Sigmoid colon (tissue), 6 donors: ENCODE measurements at regions not wholly inside any gene's neighbourhood (a gene's known extent, or its start where the extent isn't known, plus 50 kb on each side); places are given as distances from the start of the nearest gene placed in this dataset.

Experiments used
- DNase-seq: peaks from one replicate; pipeline ENCODE4 v3.0.0-alpha.2; 2019
- H3K27ac ChIP-seq, 4 donors: fragments of 200-600 bp; sonication (generic); one replicate each; pipeline ENCODE4 v1.5.1; 2016 to 2019; ENCODE audit warnings: mild to moderate bottlenecking in 1 of 4
- H3K27me3 ChIP-seq, 3 donors: fragments of 200-600 bp; sonication (generic); one replicate each; pipeline ENCODE4 v1.5.1; 2019; ENCODE audit warnings: mild to moderate bottlenecking in 1 of 3
- H3K36me3 ChIP-seq, 4 donors: fragments of 200-600 bp; sonication (generic); one replicate each; pipeline ENCODE4 v1.5.1; 2016 to 2019
- H3K4me1 ChIP-seq, 4 donors: fragments of 200-600 bp; sonication (generic); one replicate each; pipeline ENCODE4 v1.5.1; 2017 to 2019
- H3K4me3 ChIP-seq, 4 donors: fragments of 200-600 bp; sonication (generic); one replicate each; pipeline ENCODE4 v1.5.1; 2017 to 2019; ENCODE audit warnings: mild to moderate bottlenecking in 2 of 4, moderate library complexity in 1 of 4
- H3K9me3 ChIP-seq, 4 donors: fragments of 200-600 bp in 3 of 4; sonication (generic) in 3 of 4; one replicate each; pipeline versions ENCODE4 v1.5.1 to v1.6.1; 2013 to 2019
- CTCF ChIP-seq, 4 experiments: fragments of 450-650 bp in 3 of 4; fragments of 200-600 bp in 1 of 4; IDR thresholded peaks; one replicate each; pipeline ENCODE4 v1.5.1; 2016 to 2019; ENCODE audit warnings: antibody characterized with exemption in 4 of 4, mild to moderate bottlenecking in 3 of 4, moderate library complexity in 2 of 4
- EP300 ChIP-seq, 4 donors: sonication (generic); formaldehyde crosslinking; IDR thresholded peaks; one replicate each; pipeline ENCODE4 v1.6.1; 2017; ENCODE audit warnings: antibody characterized with exemption in 4 of 4
- POLR2A ChIP-seq, 2 donors: fragments of 450-650 bp; IDR thresholded peaks; one replicate each; pipeline ENCODE4 v1.6.1; 2016; ENCODE audit warnings: antibody characterized with exemption in 2 of 2, mild to moderate bottlenecking in 2 of 2, moderate library complexity in 2 of 2
- POLR2AphosphoS5 ChIP-seq, 4 donors: sonication (generic); formaldehyde crosslinking; IDR thresholded peaks; one replicate each; pipeline ENCODE4 v1.6.1; 2017; ENCODE audit warnings: antibody characterized with exemption in 4 of 4
- WGBS, 2 donors: extraction: QIAGEN DNeasy Blood & Tissue Kit; methylation state at CpG; one replicate each; pipeline ENCODE4 v1.1.7; 2013; 5-methylcytosine and 5-hydroxymethylcytosine counted together
- intact Hi-C: fragments of 100-400 bp; cut with DNase I; formaldehyde crosslinking; loops from one replicate; pipeline ENCODE4 v1.15.1; 2023
- donor health status: healthy with polysubstance abuse.
- donor health status: healthy.

- DNase-seq = peak; percentile 71
- intact Hi-C loops = no loop called here
- Histone ChIP-seq H3K4me3 (no peak overlapping the region), H3K9me3 (no peaks in the 10 kb centered on the region), H3K4me1 (peaks cover 0 to 22% (median 11%) of the 10 kb centered on the region in 4 donors), H3K27me3 (no peaks in the 10 kb centered on the region), H3K36me3 (no peaks in the 10 kb centered on the region), H3K27ac (peak overlapping the region in 1 of 4 donors; percentile 33)
- WGBS, 2 donors = 54 to 77% methylated on average over 9 of the region's 9 CpGs
- no peak for TF ChIP-seq POLR2AphosphoS5 (IDR thresholded peaks at IDR 0.05)
- TF ChIP-seq EP300 (IDR thresholded peaks at IDR 0.05) = no peak
- no peak for TF ChIP-seq CTCF (IDR thresholded peaks at IDR 0.05)
- TF ChIP-seq POLR2A (IDR thresholded peaks at IDR 0.05) = no peak
These were observed 88.9 kb upstream of the MED13L start for GRCh38 chr12:116366456-116366776.

GRCh38 chr12:116366824-116367223, 89.3 kb upstream of the MED13L start:
- TF ChIP-seq POLR2A (IDR thresholded peaks at IDR 0.05) = no peak
- no peak for TF ChIP-seq CTCF (IDR thresholded peaks at IDR 0.05)
- TF ChIP-seq POLR2AphosphoS5 (IDR thresholded peaks at IDR 0.05) = no peak
- no peak for TF ChIP-seq EP300 (IDR thresholded peaks at IDR 0.05)
- Histone ChIP-seq H3K9me3 (no peaks in the 10 kb centered on the region), H3K27me3 (no peaks in the 10 kb centered on the region), H3K36me3 (no peaks in the 10 kb centered on the region), H3K4me1 (peaks cover 0 to 22% (median 11%) of the 10 kb centered on the region in 4 donors), H3K27ac (peak overlapping the region in 1 of 4 donors; percentile 33), H3K4me3 (no peak overlapping the region)
- 82 to 93% methylated on average over 6 of the region's 6 CpGs for WGBS, 2 donors
- no peak for DNase-seq
- intact Hi-C loops = no loop called here

- WGBS, 2 donors = 42 to 71% methylated on average over 16 of the region's 16 CpGs
- Histone ChIP-seq H3K9me3 (no peaks in the 10 kb centered on the region), H3K27me3 (no peaks in the 10 kb centered on the region), H3K4me3 (no peak overlapping the region), H3K36me3 (no peaks in the 10 kb centered on the region), H3K27ac (no peak overlapping the region), H3K4me1 (peaks cover 0 to 22% (median 11%) of the 10 kb centered on the region in 4 donors)
- TF ChIP-seq EP300 (IDR thresholded peaks at IDR 0.05) (no peak), POLR2AphosphoS5 (IDR thresholded peaks at IDR 0.05) (no peak), POLR2A (IDR thresholded peaks at IDR 0.05) (no peak), CTCF (IDR thresholded peaks at IDR 0.05) (no peak)
- intact Hi-C loops = no loop called here
- DNase-seq = no peak
These were observed 91.0 kb upstream of the MED13L start for GRCh38 chr12:116368196-116369194.

- H3K27me3 ChIP-seq = no peaks in the 10 kb centered on the region
- no peak overlapping the region for H3K27ac ChIP-seq
- 82 to 89% methylated on average over 4 of the region's 4 CpGs for WGBS, 2 donors
- DNase-seq = no peak
- H3K4me3 ChIP-seq = no peak overlapping the region
- peaks cover 0 to 22% (median 11%) of the 10 kb centered on the region in 4 donors for H3K4me1 ChIP-seq
- no peaks in the 10 kb centered on the region for H3K9me3 ChIP-seq
- TF ChIP-seq POLR2AphosphoS5 (IDR thresholded peaks at IDR 0.05) (peak in 1 of 4 donors; percentile 32), POLR2A (IDR thresholded peaks at IDR 0.05) (no peak)
- intact Hi-C loops = no loop called here
- H3K36me3 ChIP-seq = no peaks in the 10 kb centered on the region
These were observed 92.5 kb upstream of the MED13L start for GRCh38 chr12:116370004-116370404.

- no peaks in the 10 kb centered on the region for H3K27me3 ChIP-seq
- intact Hi-C loops = no loop called here
- H3K4me1 ChIP-seq = peaks cover 0 to 20% (median 9%) of the 10 kb centered on the region in 4 donors
- H3K36me3 ChIP-seq = no peaks in the 10 kb centered on the region
- peak overlapping the region in 2 of 4 donors; percentile 36 to 42 for H3K27ac ChIP-seq
- 88 to 93% methylated on average over 21 of the region's 21 CpGs for WGBS, 2 donors
- TF ChIP-seq EP300 (IDR thresholded peaks at IDR 0.05) (no peak), CTCF (IDR thresholded peaks at IDR 0.05) (no peak), POLR2AphosphoS5 (IDR thresholded peaks at IDR 0.05) (peak in 1 of 4 donors; percentile 61), POLR2A (IDR thresholded peaks at IDR 0.05) (no peak)
- H3K9me3 ChIP-seq = no peaks in the 10 kb centered on the region
- H3K4me3 ChIP-seq = no peak overlapping the region
- DNase-seq = no peak
These were observed 93.5 kb upstream of the MED13L start for GRCh38 chr12:116370886-116371580.
